PC-9 (cell line): ENCODE measurements at regions not wholly inside any gene's neighbourhood (a gene's known extent, or its start where the extent isn't known, plus 50 kb on each side); places are given as distances from the start of the nearest gene placed in this dataset.

Experiments
- EZH2 ChIP-seq: fragments of 200-600 bp; sonication (generic); IDR thresholded peaks from 2 replicates; pipeline ENCODE4 v1.8.0; 2017; ENCODE audit warnings: antibody characterized with exemption, low read depth
- TF ChIP-seq, protein P1 (sequence below): fragments of 200-600 bp; sonication (generic); conservative IDR thresholded peaks from 2 replicates; pipeline ENCODE4 v1.6.1; 2017; ENCODE audit warnings: mixed run types, antibody characterized with exemption, mild to moderate bottlenecking, moderate library complexity

GRCh38 chr12:22893878-22894277, 268.9 kb downstream of the ETNK1 start:
- TF ChIP-seq, protein P1, sequence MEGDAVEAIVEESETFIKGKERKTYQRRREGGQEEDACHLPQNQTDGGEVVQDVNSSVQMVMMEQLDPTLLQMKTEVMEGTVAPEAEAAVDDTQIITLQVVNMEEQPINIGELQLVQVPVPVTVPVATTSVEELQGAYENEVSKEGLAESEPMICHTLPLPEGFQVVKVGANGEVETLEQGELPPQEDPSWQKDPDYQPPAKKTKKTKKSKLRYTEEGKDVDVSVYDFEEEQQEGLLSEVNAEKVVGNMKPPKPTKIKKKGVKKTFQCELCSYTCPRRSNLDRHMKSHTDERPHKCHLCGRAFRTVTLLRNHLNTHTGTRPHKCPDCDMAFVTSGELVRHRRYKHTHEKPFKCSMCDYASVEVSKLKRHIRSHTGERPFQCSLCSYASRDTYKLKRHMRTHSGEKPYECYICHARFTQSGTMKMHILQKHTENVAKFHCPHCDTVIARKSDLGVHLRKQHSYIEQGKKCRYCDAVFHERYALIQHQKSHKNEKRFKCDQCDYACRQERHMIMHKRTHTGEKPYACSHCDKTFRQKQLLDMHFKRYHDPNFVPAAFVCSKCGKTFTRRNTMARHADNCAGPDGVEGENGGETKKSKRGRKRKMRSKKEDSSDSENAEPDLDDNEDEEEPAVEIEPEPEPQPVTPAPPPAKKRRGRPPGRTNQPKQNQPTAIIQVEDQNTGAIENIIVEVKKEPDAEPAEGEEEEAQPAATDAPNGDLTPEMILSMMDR, result no peak
- TF ChIP-seq EZH2, result no peak
